ENCODE measurements at regions not wholly inside any gene's neighbourhood (a gene's known extent, or its start where the extent isn't known, plus 50 kb on each side); places are given as distances from the start of the nearest gene placed in this dataset.

DNA sequence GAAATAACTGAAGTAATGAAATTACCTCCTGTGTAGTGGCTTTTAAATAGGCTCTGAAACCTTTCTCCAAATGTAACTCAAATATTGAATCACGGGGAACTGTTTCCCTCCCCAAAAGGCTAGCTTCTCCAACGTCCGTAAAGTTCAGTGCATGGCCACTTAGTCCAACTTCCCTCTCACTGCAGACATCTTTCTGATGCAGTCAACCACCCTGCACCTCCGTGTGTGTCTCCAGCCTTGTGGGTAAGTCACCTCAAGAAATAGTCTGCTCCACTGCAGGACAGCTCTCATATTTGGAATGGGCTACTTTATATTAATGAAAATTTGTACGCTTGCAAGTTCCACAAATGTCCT lies 152.5 kb upstream of the CYRIA start:
- DNase-seq (ENCODE audit: low spot score) = no peak

DNA sequence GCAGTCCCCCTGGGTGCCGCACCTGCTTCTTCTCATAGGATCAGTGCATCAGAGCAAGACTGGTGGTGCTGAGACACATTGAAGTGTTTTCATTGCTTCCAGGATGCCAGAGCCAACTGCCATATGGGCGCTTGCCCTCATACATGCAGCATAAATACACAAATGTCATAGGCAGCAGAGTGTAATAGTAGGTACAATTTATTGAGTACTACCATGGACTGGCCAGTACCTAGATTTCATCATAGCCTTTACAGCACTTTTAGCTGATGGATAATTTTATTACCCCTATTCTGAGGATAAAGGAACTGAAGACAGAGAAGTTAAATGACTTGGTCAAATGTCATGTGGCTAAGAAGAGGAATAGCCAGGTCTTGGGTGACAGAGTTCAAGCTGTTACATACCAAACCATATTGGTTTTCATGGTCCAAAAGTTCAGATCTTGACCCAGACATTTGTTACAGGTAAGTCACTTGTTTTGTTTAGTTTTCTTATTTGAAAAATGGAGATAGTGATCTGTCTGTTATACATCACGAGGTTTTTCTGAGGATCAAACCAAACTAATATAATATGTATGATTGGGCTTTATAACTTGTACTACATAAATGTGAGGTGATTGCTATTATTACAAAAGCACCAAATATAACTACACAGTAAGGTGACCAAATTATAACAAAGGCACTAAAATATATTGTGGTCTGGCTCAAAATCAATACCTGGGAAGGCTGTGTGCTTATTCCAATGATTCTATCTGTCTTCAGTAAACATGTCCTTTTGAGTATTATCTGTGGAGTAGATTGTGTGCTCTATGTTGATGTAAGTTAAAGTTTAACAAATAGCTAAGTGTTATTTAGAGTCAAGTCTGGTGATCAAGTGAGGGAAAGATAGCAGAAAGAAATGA lies 151.9 kb upstream of the CYRIA start:
- DNase-seq (ENCODE audit: low spot score) = no peak

GRCh38 chr2:16816522-16816921 lies 150.9 kb upstream of the CYRIA start:
- DNase-seq (ENCODE audit: low spot score) = no peak

DNA sequence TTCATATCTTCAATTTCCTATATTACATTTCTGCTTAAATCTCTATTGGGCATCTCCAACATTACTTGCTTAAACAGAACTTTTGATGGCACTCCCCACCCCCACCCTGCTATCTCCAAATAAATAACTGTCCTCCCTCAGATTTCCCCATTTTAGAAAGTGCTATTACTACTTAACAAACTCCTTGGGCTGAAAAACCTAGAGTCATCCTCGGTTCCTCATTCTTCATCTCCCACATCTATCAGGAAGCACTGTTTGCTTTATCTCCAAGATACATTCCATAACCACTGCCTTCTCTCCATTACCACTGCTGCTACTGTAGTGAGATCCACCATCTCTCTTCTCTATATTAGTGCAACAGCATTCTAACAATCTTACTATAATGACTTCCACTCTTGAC lies 150.4 kb upstream of the CYRIA start:
- DNase-seq (ENCODE audit: low spot score) = no peak

DNA sequence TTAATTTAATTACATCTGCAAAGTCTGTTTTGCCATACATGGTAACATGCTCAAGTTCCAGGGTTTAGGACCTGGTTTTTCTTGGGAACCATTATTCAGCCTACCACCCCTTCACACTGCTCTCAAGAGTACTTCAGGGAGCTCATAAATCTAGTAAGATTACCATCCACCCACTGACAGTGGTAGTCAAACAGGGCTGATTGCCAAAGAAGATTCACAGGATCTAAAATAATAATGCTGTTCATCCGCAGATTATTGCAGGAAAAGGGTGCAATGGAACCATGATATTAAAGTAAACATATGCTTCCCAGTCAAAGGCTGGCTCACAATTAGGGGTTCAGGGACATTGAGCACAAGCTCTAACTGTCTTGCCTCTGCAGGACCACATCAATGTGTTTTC lies 148.0 kb upstream of the CYRIA start:
- no peak for DNase-seq (ENCODE audit: low spot score)

DNA sequence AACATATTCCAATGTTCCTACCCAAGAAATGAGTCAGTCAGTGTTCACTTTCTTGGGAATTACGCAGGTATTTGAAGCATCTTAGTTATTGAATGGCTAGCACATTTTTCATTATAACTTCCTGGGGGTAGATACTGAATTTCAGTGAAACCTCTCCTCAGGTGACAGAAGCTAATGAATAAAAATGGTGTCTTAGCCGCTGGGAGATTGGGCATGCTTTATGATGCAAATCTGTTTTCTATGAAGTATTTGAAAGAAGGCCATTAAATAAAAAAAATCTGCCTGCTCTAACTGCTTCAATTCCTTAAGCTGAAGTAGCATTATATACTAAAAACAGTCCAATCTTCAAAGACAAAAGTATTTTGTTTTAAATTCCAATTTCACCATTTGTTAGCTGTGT lies 132.8 kb upstream of the CYRIA start:
- DNase-seq (ENCODE audit: low spot score) = no peak

DNA sequence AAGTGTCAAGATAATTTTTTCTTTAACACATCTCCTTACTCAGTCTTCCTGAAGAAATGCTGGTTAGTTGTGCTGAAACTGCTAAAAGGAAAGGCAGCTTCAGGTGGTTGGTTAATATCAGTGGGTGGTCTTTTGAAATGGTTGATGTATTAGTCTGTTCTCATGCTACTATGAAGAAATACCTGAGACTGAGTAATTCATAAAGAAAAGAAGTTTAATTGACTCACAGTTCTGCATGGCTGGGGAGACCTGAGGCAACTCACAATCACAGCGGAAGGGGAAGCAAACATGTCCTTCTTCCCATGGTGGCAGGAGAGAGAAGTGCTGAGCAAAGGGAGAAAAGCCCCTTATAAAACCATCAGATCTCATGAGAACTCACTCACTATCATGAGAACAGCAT lies 125.9 kb upstream of the CYRIA start:
- DNase-seq (ENCODE audit: low spot score) = no peak

GRCh38 chr2:16785149-16785548 lies 119.5 kb upstream of the CYRIA start:
- no peak for DNase-seq (ENCODE audit: low spot score)

DNA sequence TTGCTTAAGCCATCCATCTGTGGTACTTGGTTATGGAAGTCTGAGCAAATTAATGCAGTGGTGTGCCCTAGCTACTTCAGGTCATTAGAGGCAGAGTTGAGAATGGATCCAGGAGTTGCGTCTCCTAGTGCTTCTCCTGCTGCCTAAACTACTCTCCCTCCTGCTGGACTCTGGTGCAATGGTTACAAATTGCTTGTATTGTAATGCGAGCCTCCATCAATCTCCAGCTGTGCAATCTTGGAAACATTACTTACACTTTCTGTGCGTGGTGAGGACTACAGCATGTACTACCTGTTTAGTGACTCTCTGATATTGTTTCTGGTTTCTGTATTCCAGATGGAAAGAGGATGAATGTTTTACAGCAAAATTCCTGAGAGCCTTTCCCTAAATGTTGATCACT lies 119.0 kb upstream of the CYRIA start:
- DNase-seq (ENCODE audit: low spot score) = no peak

DNA sequence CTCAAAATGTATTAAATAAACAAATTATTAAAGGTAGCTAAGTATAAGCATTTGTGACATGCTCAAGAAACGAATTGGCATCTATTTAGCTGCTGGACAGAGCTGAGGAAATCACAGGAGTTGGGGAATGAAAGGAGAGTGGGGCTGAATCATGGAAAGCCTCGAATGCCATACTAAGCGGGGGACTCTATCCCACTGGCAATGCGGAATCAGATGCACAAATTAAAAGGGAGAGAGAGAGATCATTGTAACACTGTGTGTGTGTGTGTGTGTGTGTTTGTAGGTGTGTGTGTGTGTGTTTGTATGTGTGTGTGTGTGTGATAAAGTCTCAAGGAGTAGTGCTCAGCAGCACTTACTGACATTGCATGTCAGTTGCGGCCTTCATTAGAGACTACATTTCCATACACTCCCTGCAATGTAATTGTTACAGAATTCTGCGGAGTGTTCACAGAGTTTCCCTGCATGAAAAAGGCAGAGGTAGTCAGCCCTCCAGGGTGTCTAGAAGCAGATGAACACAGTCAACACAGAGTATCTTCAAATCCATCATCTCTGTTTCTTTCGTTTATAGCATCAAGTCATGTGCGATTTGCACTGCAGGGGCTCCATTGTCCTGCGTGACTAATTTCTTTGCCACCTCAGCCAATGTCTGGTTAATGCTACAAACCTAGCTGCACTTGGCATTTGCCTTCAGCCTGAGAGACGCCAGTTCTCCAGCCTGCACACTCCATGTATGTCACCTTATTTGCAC lies 111.7 kb upstream of the CYRIA start:
- no peak for DNase-seq (ENCODE audit: low spot score)

- no peak for DNase-seq (ENCODE audit: low spot score)
Measured at GRCh38 chr2:16775899-16776231, 110.2 kb upstream of the CYRIA start.

DNA sequence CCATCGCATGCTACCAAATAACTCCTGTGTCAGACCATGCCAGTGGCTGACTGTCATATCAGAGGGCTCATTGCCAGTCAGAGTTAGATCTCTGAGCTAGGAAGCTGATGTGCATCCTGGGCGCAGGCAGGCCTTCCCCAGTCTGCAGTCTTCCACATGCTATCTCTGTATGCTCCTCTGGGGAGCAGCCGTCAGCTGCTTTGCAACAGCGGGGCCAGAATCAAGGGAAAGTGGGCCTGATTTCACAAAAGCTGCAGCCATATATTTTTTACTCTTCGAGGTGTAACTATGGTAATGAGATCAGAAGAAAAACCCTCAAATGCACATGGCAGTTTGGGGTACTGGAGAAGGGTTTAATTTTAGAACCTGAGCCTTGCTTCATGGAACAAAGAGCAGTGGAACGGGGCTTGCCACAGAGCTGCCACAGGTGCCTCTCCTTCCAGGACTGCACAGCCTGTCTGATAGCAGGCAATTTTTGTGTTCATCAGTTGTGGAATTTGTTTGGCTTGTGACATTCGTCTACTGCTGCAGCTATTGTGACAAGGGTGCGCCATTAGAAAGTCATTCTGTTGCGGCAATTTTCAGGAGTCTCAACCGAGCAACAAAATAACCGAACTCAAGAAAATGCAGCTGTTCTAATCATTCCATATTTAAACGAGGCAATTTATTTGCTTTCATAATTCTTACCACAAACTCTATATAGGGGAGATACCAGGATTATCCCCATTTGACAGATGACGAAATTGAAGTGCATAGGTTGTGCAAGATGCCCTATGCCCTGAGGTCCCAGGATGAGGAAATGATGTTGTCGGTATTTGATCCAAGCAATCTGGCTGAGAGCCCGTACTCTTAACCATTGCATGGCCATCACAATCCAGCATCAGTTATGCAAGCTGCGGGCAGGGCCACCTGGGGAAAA lies 109.6 kb upstream of the CYRIA start:
- no peak for DNase-seq (ENCODE audit: low spot score)

- DNase-seq (ENCODE audit: low spot score) = no peak
Measured at GRCh38 chr2:16774091-16774490, 108.5 kb upstream of the CYRIA start.

DNA sequence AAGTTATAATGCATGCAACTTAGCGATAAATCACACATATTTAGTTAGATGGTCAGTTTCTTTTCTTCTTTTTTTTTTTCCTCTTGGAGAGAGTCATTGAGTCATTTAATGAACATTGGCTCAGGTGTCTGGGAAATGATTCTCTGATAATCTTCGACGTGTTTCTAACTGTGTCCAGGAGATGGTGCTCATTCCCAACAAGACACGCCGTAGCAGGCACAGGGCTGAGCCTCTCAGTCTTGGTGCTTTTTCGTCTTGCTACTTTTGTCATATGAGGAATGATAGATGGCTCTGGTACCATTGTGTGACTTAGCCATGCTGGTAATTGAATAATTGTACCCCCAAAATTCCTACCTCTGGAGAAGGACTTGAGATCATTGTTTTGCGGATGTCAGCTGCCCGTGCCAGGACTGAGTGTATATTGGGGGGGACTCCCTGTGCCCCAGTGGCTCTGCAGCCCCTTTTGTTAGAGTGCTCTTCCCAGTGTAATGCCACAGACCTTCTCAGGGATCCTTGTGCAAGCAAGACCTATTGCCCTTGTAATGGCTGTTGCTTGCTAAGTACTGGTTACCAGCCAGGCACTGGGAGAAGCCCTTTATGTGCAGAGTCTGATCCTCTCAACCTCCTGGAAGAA lies 107.6 kb upstream of the CYRIA start:
- no peak for DNase-seq (ENCODE audit: low spot score)

GRCh38 chr2:16767789-16768476 lies 102.3 kb upstream of the CYRIA start:
- no peak for DNase-seq (ENCODE audit: low spot score)

DNA sequence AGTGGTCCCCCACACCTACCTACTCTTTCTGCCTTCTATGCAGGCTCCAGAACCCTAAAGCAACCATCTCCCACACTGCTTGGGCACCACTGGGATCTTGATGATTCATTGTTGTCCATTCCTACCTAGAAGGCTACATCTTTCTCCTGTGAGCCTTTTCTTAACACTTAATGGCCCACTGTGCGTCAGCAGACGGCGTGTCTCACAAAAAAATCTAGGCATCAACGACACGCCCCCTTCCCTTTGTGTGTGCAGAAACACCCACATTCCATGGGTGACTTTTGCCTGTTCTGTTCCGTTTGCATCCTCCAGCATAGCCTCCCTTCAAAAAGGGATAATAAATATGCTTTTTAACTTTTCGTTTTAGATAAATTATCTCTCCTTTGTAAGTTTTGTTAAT lies 99.7 kb upstream of the CYRIA start:
- DNase-seq (ENCODE audit: low spot score) = no peak

DNA sequence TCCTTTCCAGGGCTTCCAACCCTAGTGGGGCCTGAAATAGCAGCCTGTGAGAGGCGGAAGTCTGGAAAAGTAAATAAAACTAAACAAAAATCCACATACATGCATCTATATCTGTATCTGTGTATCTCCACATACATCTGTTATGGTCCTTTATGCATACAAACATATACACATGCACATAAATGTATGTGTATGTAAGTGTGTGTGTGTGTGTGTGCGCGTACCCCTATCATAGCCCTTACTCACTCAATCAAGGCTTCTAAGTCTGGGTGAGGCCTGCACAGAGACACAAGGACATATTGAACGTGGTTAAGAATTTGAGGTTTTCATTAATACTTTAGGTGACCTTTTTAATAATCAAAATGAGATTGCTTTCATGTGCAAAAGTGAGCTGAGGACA lies 98.9 kb upstream of the CYRIA start:
- no peak for DNase-seq (ENCODE audit: low spot score)

DNA sequence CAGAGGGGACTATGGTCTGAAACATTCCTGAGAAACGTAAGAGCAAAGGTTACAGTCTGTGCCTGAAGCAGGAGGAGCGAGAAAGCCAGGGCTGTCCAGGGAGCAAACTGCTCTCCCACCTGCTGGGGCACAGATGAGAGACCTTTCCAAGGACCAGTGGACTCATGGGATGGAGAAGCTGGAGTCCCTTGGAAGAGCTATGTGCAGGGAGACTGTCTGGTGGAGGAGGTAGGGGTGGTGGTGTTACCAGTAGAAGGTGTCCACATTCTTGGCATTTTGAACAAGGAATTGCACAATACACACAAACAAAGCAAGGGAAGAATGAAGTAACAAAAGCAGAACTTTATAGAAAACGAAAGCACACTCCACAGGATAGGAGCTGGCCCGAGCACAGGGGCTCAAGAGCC lies 97.9 kb upstream of the CYRIA start:
- no peak for DNase-seq (ENCODE audit: low spot score)

GRCh38 chr2:16763056-16763455 lies 97.4 kb upstream of the CYRIA start:
- no peak for DNase-seq (ENCODE audit: low spot score)

DNA sequence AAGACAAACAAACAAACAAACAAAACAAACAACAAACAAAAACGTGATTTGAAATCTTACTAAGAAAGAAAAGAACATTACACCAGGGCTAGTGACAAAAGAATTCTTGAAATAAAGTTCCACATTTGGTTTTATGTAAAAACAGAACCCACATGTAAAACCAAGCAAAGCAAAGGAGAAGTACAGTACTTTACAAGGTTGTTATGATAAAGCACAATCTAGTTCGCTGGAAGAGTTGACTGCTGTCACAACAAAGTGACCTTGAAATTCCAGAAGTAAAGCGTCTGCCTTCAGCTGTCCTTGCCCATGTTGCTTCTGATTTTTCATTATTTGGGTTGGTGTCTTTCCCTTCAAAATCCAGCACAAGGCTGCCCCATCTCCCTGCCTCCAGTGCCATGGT lies 94.8 kb upstream of the CYRIA start:
- DNase-seq (ENCODE audit: low spot score) = no peak
